Germinal center (tissue), 1 donor: ENCODE measurements at regions not wholly inside any gene's neighbourhood (a gene's known extent, or its start where the extent isn't known, plus 50 kb on each side); places are given as distances from the start of the nearest gene placed in this dataset.
"Not testable (repeated sequence)": the region's sequence is repeated elsewhere in the genome, so short reads cannot be mapped to it uniquely, and the experiment has no call there.

Source experiments
- DNase-seq: peaks from one replicate; pipeline ENCODE4 v3.0.0; 2012; ENCODE audit warnings: mixed read lengths, low spot score

GRCh38 chr11:122201106-122201505 lies 85.1 kb upstream of the BLID start:
- no peak for DNase-seq

DNA sequence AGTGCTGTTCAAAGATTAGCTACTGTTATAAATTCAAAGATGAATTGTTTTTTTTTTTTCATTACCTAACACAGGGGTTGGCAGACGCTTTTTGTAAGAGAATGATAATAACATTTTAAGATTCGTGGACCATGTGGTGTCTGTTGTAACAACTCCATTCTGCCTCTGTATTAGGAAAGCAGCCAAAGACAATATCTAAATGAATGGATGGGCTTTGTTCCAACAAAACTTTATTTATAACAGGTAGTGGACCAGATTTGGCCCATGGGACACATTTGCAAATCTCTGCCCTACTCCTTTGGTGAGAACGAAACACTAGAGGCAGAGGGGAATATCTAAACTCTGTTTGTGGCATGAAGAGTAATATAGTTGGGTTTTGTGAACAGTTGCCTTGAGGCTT lies 83.6 kb upstream of the BLID start:
- no peak for DNase-seq

- no peak for DNase-seq
Measured at GRCh38 chr11:122198291-122198983, 82.4 kb upstream of the BLID start.

DNA sequence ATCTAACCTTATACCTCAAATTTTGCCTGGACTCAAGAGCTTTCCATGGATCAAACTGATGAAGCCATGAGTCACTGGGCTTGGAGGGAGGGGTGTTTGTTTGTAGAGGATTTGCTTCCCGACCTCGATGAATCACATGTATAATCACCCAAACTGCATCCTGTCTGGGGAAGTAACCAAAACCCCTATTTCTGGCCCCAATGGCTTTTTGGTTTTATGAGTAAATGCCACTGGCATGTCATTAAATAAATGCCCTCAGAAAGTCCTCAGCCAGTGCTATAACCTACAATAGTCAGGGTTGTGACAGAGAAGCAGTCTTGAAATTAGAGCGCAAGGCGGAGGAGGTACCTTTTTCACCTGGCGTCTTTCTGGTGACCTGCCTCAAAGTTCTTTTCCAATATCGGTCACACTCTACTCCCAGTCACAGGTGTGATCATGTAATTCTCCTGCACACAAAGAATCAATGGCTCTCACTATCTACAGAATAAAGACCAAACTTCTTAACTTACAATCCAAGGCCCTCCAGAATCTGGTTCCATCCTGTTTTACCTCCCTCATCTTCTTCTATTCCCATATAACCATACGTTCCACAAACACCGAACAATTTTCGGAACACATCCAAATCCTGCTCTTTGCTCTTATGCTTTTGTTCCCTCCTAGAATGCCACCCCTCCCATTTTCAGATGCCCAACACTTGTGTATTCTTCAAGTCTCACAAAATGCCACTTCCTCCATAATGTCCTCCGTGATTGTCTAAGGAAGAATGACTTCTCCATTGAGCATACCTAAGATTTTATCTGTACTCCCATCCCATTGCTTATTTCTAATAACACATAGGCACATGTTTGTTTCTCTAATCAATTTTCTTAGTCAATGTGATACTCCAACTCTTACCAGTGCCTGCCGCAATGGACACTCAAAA lies 81.3 kb upstream of the BLID start:
- no peak for DNase-seq

DNA sequence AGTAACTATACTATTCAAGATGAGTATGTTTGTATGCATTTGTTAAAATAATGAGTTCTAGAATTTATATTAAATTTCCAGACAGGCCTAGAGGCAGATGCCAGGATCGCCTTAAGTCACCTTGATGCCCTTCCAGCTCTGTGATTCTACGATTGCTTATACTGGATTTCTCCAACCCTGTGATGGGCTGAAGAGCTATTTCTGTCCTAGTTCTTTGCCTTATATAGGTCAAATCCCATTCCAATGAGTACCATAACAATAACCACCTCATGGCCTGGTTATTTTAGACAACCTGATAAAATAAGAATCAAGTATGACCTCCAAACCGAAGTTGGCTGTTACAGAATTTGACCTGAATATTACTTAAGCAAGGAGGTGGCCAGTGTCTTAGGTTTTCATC lies 79.8 kb upstream of the BLID start:
- no peak for DNase-seq

- DNase-seq = not testable (repeated sequence)
Measured at GRCh38 chr11:122193881-122194480, 78.0 kb upstream of the BLID start.

DNA sequence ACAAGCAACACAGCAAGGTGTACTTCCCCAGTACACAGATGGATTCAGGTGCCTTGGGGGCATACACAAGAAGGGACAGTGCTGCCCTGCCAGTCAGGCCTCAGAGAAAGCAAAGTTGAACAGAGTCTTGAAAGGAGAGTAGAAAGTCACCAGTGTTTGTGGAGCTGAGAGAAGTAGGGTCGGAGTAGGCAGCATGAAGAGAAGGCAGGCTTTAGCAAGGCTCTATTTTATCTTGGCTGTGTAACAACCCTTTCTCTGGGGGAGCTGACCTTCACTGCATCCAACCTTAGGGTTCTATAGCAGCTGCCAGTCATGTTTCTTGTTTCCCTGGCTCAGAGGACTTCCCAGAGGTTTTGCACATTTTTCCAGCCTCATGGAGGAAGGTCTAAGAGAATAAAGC lies 77.4 kb upstream of the BLID start:
- DNase-seq = no peak

DNA sequence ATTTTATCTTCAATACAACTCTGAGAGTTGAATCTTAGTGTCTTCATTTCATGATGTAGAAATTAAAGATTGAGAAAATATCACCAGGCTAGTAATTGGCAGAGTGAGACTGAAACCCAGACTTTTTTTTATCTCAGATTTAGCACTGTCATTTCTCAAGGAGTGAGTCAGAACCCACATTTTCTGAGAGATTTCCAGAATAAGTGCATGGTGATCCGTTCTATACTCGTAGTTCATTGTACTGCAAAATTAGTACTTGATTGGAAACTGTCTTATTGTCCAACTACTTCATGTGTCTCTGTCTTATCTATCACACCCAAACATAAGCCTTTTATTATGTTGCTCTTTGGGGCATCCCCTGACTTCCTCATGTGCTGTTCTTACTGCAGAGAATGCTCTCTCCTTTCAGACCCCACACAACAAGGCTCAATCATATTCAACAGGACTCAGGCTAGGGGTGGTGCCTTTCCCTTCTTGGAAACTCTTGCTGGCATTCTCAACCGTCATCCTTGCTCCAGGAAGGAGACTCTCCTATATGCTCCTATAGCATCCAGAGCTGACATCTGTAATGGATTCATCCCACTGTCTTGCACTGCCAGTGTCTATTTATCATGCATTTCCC lies 76.7 kb upstream of the BLID start:
- no peak for DNase-seq

- DNase-seq = no peak
Measured at GRCh38 chr11:122190768-122191167, 74.8 kb upstream of the BLID start.

- no peak for DNase-seq
Measured at GRCh38 chr11:122189229-122189628, 73.2 kb upstream of the BLID start.

DNA sequence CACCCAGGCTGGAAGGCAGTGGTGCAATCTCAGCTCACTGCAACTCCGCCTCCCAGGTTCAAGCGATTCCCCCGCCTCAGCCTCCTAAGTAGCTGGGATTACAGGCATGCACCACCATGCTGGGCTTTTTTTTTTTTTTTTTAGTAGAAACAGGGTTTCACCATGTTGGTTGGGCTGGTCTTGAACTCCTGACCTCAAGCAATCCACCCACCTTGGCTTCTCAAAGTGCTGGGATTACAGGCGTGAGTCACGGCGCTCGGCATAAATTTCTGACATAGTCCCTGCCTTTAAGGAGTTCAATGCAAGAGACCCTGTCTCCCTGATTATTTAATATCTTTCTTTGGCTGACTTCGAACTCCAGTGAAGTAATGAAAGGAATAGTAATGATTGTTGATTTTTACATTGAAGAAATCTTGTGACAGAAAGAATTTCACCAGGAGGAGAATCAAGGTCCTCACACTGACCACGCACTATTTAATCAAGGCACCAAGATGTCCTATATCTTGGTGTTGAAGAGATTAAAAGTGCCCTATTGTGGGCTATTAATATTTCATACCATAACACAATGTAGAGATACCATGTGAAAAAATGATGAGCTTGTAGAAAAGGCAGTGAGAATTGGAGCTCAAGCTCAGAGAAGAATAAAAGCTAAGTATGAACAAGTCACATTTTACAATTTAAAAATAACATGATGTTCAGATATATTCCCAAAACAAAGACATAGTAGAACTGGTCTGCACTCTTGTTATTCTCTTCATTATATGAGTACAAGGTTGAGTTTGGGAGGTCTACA lies 71.6 kb upstream of the BLID start:
- no peak for DNase-seq

- no peak for DNase-seq
Measured at GRCh38 chr11:122186439-122187080, 70.5 kb upstream of the BLID start.

DNA sequence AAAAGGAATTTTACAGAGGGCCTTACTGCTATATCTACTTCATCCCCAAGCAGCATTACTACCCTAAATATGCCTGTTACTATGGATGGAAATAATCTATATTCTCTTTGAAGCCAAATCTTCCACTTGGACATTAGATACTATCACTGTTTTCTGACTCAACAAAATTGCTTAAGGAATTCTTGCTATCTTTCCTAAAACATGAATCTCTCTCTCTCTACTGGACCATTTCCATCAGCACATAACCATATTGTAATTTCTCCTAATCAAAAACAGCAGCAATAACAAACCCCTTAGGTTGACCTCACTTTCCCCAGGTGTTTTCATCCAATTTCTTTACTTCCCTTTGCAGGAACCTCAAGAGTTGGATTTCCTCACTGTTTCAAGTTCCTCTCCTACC lies 67.9 kb upstream of the BLID start:
- no peak for DNase-seq

GRCh38 chr11:122181893-122182292 lies 65.9 kb upstream of the BLID start:
- no peak for DNase-seq

GRCh38 chr11:122181372-122181771 lies 65.4 kb upstream of the BLID start:
- no peak for DNase-seq

DNA sequence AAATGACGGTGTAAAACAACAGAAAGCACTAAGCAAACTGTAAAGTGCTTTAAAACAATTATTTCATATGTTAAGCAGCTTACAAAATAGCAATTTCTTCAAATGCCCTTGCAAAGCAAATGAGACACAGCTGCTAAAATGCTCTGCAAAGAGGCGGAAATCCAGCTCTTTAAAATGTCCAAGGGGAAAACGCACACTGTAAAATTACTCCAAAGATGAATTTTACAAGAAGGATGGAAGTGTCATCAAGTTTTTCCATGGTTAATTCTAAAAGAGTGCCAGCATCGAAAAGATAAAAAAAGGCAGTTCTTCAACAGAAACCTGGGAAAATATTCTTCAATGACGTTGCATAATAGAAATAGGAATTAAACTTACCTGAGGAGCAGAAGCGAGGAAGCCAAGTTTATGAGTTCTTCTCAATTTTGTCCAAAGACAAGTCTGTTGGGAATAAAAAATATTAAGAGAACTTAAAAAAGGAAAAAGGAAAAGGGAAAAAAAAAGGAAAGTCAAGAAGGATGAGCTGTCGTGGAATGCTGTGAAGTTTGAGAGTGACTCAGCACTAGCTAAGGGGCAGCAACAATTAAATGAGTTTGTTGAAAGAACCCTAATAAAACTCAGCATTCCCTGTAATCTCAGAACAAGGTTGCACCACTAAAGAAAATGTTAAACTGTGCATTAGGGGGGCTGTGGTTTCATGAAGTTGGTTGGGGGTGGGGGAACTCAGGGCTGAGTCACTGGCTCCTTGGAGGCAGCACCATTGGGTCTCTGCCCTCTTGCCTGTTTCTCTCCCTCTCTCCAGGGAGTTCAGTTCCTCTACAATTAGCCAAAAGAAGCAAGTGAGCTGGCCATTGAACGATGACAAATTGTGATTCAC lies 64.2 kb upstream of the BLID start:
- DNase-seq = no peak

DNA sequence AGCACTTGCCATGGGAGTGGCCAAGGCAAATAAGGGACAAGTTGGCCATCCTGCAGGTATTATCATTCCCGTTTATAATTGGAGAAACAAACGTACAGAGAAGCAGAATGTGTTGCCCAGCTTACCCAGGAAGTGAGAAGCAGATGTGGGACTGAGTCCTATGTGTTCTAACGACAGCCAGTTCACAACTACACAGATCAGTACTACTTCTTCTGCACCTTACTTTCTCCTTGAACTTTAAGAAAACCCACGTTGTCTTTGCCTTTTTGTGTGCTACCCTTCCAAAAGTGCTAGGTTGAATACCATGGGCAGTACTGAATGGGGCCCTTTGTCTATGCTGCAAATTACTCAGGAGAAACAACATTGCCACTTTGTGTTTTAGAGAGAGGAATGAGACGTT lies 62.8 kb upstream of the BLID start:
- no peak for DNase-seq

DNA sequence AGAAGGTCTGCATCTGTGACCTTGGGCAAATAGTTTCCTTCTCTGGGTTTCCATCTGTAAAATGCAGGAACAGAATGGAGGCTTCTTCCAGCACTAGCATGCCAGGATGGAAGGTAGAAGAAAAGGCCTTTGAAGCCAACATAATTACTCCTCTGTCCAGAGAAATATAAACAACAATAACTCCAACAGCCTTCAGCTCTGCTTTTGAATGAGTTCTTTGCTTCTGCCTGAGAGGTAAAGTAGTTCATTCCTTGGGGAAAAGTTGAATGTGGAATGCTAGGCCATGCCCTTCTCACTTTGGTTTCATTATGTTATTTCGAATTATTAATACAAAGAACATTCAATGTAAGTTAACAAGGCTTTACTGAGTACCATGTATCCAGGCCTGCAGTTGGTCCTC lies 61.2 kb upstream of the BLID start:
- no peak for DNase-seq

DNA sequence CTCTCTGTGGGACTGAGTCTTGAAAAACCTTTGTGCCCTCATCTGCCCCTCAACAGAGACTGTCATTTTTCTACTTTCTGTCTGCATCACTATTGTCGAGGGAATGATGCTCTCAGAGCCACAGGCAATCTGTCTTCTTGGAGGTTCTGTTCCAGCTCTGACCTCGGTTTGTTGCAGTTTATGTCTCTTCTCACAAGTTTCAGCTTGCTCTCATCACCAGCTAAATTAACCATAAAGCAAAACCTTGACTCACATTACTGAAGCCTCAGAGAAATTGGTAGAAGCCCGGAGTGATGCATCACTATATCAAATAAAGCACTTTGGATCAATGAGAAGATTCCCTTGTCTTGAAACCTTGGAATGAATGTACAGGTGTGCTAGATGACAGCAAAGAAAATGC lies 60.6 kb upstream of the BLID start:
- no peak for DNase-seq

GRCh38 chr11:122175306-122175705 lies 59.3 kb upstream of the BLID start:
- no peak for DNase-seq
